ENCODE measurements at regions not wholly inside any gene's neighbourhood (a gene's known extent, or its start where the extent isn't known, plus 50 kb on each side); places are given as distances from the start of the nearest gene placed in this dataset.

GRCh38 chr11:80635178-80635577 is 1194.3 kb upstream of the TENM4 start:
- no peak for DNase-seq (ENCODE audit: insufficient read length)
- FAIRE-seq, result no peak
- no peak for TF ChIP-seq POLR2AphosphoS5 (IDR thresholded peaks at IDR 0.05; ENCODE audit: low read depth, low read length)
- no peak for TF ChIP-seq TAF1 (IDR thresholded peaks at IDR 0.05; ENCODE audit: borderline replicate concordance, low read depth, low read length)
- TF ChIP-seq POLR2A (IDR thresholded peaks at IDR 0.05; ENCODE audit: low read depth, low read length), result no peak

- TF ChIP-seq POLR2A (IDR thresholded peaks at IDR 0.05; ENCODE audit: low read depth, low read length) (no peak), POLR2AphosphoS5 (IDR thresholded peaks at IDR 0.05; ENCODE audit: low read depth, low read length) (no peak)
- DNase-seq (ENCODE audit: insufficient read length) (no peak), FAIRE-seq (no peak)
These were observed 1191.9 kb upstream of the TENM4 start for GRCh38 chr11:80632691-80633090.

- no peak for FAIRE-seq
- TF ChIP-seq POLR2AphosphoS5 (IDR thresholded peaks at IDR 0.05; ENCODE audit: low read depth, low read length), result no peak
- TF ChIP-seq TAF1 (IDR thresholded peaks at IDR 0.05; ENCODE audit: borderline replicate concordance, low read depth, low read length), result no peak
- no peak for TF ChIP-seq POLR2A (IDR thresholded peaks at IDR 0.05; ENCODE audit: low read depth, low read length)
- DNase-seq (ENCODE audit: insufficient read length), result no peak
These were observed 1191.3 kb upstream of the TENM4 start for GRCh38 chr11:80632156-80632555.

- FAIRE-seq (no peak), DNase-seq (ENCODE audit: insufficient read length) (no peak)
- no peak for TF ChIP-seq POLR2A (IDR thresholded peaks at IDR 0.05; ENCODE audit: low read depth, low read length)
- TF ChIP-seq TAF1 (IDR thresholded peaks at IDR 0.05; ENCODE audit: borderline replicate concordance, low read depth, low read length), result no peak
- TF ChIP-seq POLR2AphosphoS5 (IDR thresholded peaks at IDR 0.05; ENCODE audit: low read depth, low read length), result no peak
These were observed 1188.6 kb upstream of the TENM4 start for GRCh38 chr11:80629466-80629865.

- no peak for DNase-seq (ENCODE audit: insufficient read length)
- no peak for FAIRE-seq
- no peak for TF ChIP-seq POLR2A (IDR thresholded peaks at IDR 0.05; ENCODE audit: low read depth, low read length)
- TF ChIP-seq TAF1 (IDR thresholded peaks at IDR 0.05; ENCODE audit: borderline replicate concordance, low read depth, low read length), result no peak
- TF ChIP-seq POLR2AphosphoS5 (IDR thresholded peaks at IDR 0.05; ENCODE audit: low read depth, low read length), result no peak
These were observed 1186.5 kb upstream of the TENM4 start for GRCh38 chr11:80627364-80627763.

DNA sequence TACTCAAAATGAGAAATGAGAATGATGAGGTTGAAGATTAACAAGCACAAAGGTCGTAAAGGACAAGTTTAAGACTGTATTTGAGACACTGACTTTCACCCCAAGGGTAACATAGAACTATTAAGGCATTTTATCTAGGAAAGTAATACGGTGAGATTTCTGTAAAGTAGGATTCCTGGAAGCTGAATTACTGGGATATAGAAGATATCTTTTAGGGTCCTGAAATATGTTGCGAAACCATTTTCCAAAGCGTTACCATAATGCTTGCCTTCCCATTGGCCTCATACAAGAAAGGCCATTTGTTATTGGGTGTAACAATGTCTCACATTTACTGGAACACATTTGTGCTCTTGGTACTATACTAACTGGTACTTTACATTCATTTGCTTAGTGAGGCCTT is 1185.9 kb upstream of the TENM4 start:
- FAIRE-seq (no peak), DNase-seq (ENCODE audit: insufficient read length) (no peak)
- TF ChIP-seq POLR2A (IDR thresholded peaks at IDR 0.05; ENCODE audit: low read depth, low read length) (no peak), POLR2AphosphoS5 (IDR thresholded peaks at IDR 0.05; ENCODE audit: low read depth, low read length) (no peak), TAF1 (IDR thresholded peaks at IDR 0.05; ENCODE audit: borderline replicate concordance, low read depth, low read length) (no peak)

DNA sequence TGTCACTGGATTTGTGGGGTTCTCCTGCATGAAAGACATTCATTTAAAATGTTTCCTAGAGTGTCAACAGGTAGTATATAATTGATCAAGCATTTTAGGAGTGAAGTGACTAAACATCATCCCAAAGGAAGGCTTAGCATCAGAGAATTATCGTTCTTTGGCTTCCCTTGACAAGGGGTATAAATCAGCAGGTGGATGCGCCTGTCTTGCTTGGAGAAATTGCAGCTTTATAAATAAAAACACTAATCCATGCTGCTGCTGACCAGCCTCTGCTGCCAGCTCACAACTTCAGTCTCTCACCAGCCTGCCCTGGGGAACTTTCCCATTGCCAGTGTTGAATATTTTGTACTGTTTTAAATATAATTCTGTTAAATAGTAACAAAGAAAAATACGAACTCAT is 1184.7 kb upstream of the TENM4 start:
- TF ChIP-seq TAF1 (IDR thresholded peaks at IDR 0.05; ENCODE audit: borderline replicate concordance, low read depth, low read length) (no peak), POLR2AphosphoS5 (IDR thresholded peaks at IDR 0.05; ENCODE audit: low read depth, low read length) (no peak)
- no peak for FAIRE-seq

DNA sequence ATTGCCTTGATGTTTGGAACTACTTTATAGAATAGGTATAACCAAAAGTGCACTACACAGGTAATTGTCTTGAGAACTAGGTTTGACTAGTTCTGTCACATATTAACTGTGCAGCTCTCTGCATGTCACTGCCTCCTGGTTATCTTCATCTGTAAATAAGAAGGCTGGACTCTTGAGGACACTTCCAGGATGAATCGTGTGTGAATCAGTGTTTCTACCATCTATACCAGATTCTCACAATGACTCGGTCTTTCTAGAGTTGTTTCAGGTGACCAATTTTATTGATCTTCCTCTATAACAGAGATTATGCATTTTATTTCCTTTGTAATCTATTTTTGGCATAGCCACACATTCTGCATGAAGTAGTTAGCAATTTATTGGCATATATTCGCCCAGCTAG is 1181.0 kb upstream of the TENM4 start:
- FAIRE-seq (no peak), DNase-seq (ENCODE audit: insufficient read length) (no peak)
- TF ChIP-seq POLR2A (IDR thresholded peaks at IDR 0.05; ENCODE audit: low read depth, low read length), result no peak

More for the DNA sequence above, 1184.7 kb upstream of the TENM4 start:
- no peak for DNase-seq (ENCODE audit: insufficient read length)

- no peak for FAIRE-seq
These were observed 1180.0 kb upstream of the TENM4 start for GRCh38 chr11:80620867-80621266.

DNA sequence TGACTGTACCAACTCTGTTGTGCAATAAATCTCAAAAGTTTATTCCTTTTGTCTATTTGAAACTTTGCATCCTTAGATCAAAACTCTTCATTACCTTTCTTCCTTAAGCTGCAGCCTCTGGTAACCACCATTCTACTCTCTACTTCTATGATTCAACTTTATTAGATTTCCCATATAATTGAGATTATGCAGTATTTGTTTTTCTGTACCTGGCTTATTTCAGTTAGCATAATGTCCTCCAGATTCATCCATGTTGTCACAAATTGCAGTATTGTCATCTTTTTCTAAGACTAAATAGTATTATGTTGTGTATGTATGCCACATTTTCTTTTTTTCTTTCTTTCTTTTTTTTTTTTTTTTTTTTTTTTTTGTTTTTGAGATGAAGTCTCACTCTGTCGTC is 1176.3 kb upstream of the TENM4 start:
- DNase-seq (ENCODE audit: insufficient read length) (no peak), FAIRE-seq (no peak)
- TF ChIP-seq TAF1 (IDR thresholded peaks at IDR 0.05; ENCODE audit: borderline replicate concordance, low read depth, low read length), result no peak
- TF ChIP-seq POLR2AphosphoS5 (IDR thresholded peaks at IDR 0.05; ENCODE audit: low read depth, low read length), result no peak

More at GRCh38 chr11:80620867-80621266, 1180.0 kb upstream of the TENM4 start:
- no peak for DNase-seq (ENCODE audit: insufficient read length)
- no peak for TF ChIP-seq POLR2A (IDR thresholded peaks at IDR 0.05; ENCODE audit: low read depth, low read length)
- no peak for TF ChIP-seq TAF1 (IDR thresholded peaks at IDR 0.05; ENCODE audit: borderline replicate concordance, low read depth, low read length)
- no peak for TF ChIP-seq POLR2AphosphoS5 (IDR thresholded peaks at IDR 0.05; ENCODE audit: low read depth, low read length)

DNA sequence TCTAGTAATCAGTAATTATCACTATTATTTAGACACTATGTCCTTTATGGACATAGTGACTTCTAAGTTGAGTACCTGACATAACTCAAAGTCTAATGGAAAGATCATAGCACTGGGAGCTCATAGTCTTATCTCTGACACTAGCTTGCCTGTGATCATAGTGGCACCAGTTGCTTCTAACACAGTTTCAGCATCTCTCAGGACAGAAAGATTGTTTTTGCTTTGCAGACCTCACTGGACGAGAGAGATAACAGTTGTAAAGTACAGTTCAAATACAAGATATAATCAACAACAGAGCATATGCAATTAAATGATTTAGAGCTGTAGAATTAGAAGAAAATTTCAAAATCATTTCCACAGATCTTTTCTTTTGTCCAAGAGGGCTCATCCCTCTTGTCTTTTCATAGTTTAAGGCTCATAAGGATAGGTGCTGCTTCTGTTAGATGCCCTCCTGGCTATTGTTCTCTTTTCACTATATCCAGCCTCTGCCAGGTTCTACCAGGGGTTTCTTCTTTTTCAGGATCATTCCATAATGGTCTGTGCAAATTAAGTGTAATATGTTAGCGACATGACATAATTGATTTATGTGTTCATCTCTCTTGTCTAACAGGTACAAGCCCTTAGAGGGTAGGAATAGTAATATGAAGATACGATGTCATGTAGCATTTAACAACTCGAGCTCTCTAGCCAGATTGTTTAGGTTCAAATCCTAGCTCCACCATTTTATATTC is 1175.4 kb upstream of the TENM4 start:
- FAIRE-seq (peak; percentile 14), DNase-seq (ENCODE audit: insufficient read length) (no peak)
- TF ChIP-seq POLR2AphosphoS5 (IDR thresholded peaks at IDR 0.05; ENCODE audit: low read depth, low read length) (no peak), POLR2A (IDR thresholded peaks at IDR 0.05; ENCODE audit: low read depth, low read length) (no peak), TAF1 (IDR thresholded peaks at IDR 0.05; ENCODE audit: borderline replicate concordance, low read depth, low read length) (no peak)

- TF ChIP-seq POLR2AphosphoS5 (IDR thresholded peaks at IDR 0.05; ENCODE audit: low read depth, low read length) (no peak), POLR2A (IDR thresholded peaks at IDR 0.05; ENCODE audit: low read depth, low read length) (no peak), TAF1 (IDR thresholded peaks at IDR 0.05; ENCODE audit: borderline replicate concordance, low read depth, low read length) (no peak)
- DNase-seq (ENCODE audit: insufficient read length), result no peak
- no peak for FAIRE-seq
These were observed 1172.8 kb upstream of the TENM4 start for GRCh38 chr11:80613655-80614054.

GRCh38 chr11:80610516-80610915 is 1169.7 kb upstream of the TENM4 start:
- no peak for TF ChIP-seq POLR2A (IDR thresholded peaks at IDR 0.05; ENCODE audit: low read depth, low read length)
- TF ChIP-seq POLR2AphosphoS5 (IDR thresholded peaks at IDR 0.05; ENCODE audit: low read depth, low read length), result no peak
- no peak for TF ChIP-seq TAF1 (IDR thresholded peaks at IDR 0.05; ENCODE audit: borderline replicate concordance, low read depth, low read length)
- FAIRE-seq (no peak), DNase-seq (ENCODE audit: insufficient read length) (no peak)

Measured in GM12892 (cell line).